ENCODE measurements at regions not wholly inside any gene's neighbourhood (a gene's known extent, or its start where the extent isn't known, plus 50 kb on each side); places are given as distances from the start of the nearest gene placed in this dataset.

GRCh38 chr4:167918077-167918476 lies 174.3 kb upstream of the ANXA10 start:
- TF ChIP-seq ZNF274 (IDR thresholded peaks at IDR 0.05; ENCODE audit: low read depth, low read length) (no peak), YY1 (IDR thresholded peaks at IDR 0.05; ENCODE audit: insufficient read depth, insufficient read length) (no peak)
